Endothelial cell of hepatic sinusoid (primary cell): ENCODE measurements at regions not wholly inside any gene's neighbourhood (a gene's known extent, or its start where the extent isn't known, plus 50 kb on each side); places are given as distances from the start of the nearest gene placed in this dataset.
"Not testable (repeated sequence)": the region's sequence is repeated elsewhere in the genome, so short reads cannot be mapped to it uniquely, and the experiment has no call there.

ENCODE experiments used
- in situ Hi-C: cut with HindIII; loops from 2 replicates; pipeline ENCODE4 v1.10.0; 2017; ENCODE audit warnings: low sequenced_read_pairs

DNA sequence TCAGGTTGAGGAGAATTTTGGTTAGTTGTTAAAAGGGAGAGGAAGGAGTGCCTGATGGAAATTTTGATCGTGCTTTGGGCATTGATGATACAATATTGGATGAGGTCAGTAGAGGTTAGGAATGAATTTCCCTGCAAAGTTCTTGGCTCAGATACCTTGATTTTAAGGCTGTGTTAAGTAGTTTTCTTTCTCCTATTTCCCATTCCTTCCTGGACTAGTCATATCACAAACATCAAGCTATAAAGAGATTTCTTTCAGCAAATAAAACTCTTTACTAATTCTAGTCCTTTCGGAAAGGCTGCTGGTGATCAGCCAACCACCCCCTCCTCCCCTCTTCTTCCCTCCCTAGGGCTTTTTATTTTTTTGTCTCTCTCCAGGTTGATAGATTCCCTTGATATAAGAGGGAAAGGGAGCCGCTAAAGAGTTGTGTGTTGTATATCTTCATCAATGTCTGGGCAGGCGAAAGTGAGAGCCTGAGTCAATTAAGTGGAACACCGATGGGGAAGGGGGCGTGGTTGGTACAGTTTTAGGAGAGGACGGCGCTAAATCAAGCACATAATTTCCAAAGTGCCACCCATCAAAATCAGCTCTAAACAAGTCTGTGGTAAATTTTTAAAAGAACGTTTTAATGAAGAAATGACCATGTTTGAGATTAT, 100.1 kb upstream of the PLXNA2 start:
- in situ Hi-C loops: loop anchor here (5.0 kb wide), 1 partner anchor 78 kb away; no protein-coding TSS in a partner anchor

GRCh38 chr1:208347191-208347590, 103.0 kb upstream of the PLXNA2 start:
- in situ Hi-C loops: no loop called here

DNA sequence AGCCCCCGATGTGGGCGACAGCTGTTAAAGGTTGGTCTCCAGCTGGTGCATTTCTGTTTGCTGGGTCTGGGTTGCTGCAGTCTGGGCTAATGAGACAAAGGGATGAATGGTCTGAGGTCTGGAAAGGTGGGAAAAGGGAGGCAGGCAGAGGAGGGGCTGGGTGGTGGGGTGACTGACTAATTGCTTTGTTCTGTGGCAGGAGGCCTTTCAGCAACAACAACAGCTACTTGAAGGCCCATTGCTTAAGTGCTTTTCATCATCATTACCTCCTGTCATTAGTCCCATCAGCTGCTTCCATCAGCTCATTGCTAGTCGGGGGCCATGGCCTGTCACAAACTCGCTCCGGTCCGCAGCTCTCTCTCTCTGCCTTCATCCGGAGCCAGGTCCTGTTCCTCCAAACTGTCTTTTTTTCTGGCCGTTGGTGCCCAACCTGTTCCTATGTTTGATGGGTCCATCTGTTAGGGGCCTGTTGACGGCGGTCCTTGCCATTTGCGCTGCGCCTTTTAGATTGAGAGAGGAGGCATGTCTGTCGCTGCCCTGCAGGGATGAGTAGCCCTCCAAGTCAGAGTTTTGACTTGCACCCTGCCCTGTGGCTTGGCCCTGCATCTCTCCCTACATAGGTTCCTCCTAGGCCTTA, 105.6 kb upstream of the PLXNA2 start:
- in situ Hi-C loops: no loop called here

- in situ Hi-C loops: no loop called here
Measured at GRCh38 chr1:208350815-208351214, 106.6 kb upstream of the PLXNA2 start.

DNA sequence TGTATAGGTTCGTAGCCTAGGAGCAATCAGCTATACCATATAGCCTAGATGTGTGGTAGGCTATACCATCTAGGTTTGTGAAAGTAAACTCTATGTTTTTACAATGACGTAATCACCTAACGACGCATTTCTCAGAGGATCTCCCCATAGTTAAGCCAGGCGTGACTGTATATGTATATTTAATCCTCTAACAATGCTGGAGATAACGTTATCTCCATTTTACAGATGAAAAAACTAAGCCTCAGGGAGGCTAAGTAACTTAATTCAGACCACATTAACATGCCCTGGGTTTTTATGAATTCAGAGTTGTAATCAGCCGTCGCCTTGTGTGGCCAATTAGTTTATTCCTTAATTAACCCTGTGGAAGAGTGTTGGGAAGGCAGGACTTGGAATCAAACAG, 107.7 kb upstream of the PLXNA2 start:
- in situ Hi-C loops: no loop called here

DNA sequence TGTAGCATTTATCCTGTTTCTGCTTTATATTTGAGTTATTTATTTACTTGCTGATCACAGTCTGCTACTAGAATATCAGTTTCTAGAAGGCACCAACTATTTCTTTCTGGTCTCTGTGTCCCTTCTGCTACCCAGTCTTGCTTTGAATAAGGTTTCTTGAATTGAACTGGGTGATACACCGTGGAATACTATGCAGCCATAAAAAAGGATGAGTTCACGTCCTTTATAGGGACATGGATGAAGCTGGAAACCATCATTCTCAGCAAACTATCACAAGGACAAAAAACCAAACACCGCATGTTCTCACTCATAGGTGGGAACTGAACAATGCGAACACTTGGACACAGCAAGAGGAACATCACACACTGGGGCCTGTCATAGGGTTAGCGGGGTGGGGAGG, 109.6 kb upstream of the PLXNA2 start:
- in situ Hi-C loops: not testable (repeated sequence)

DNA sequence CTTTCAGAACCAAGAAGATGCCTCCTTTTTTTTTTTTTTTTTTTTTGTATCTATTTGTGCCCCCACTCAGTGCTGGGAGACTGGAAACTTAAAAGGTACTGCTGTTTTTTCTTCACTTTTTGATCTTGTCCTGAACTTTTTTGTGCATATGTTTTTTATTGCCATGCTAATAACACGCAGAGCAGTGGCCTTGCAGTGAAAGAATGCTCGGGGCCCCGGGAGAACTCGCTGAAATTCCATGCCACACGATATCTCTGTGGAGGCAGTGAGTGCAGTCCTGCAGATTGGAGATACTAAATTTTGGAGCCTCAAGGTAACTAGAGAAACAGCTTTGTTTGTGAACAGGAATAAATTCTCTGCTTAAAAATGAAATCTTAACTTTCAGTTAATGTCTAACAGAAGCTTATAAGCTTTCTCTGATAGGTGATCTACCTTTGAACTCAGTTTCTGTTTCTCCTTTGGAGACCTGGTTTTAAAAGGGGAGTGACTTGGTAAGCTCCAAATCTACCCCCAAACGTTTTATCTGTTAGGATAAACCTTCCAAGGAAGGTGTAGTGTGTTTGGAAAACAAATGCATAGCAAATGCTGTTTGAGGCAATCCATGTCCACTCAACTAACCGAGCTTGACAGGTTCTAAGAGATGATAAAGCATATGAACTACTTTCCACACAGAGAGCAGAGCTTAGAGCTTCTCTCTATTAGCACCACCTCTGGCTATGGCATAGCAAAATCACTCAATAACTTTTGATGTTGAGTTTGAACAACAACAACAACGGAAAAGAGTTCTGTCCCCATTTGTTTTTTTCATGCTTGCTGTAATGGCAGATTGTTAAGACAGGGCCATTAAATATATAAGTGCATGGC, 113.7 kb upstream of the PLXNA2 start:
- in situ Hi-C loops: no loop called here

- in situ Hi-C loops: no loop called here
Measured at GRCh38 chr1:208358651-208359050, 114.5 kb upstream of the PLXNA2 start.

GRCh38 chr1:208362011-208362410, 117.8 kb upstream of the PLXNA2 start:
- in situ Hi-C loops: no loop called here

- in situ Hi-C loops: no loop called here
Measured at GRCh38 chr1:208366559-208366958, 122.4 kb upstream of the PLXNA2 start.

- in situ Hi-C loops: no loop called here
Measured at GRCh38 chr1:208369045-208369444, 124.9 kb upstream of the PLXNA2 start.

GRCh38 chr1:208369658-208370057, 125.5 kb upstream of the PLXNA2 start:
- in situ Hi-C loops: no loop called here

DNA sequence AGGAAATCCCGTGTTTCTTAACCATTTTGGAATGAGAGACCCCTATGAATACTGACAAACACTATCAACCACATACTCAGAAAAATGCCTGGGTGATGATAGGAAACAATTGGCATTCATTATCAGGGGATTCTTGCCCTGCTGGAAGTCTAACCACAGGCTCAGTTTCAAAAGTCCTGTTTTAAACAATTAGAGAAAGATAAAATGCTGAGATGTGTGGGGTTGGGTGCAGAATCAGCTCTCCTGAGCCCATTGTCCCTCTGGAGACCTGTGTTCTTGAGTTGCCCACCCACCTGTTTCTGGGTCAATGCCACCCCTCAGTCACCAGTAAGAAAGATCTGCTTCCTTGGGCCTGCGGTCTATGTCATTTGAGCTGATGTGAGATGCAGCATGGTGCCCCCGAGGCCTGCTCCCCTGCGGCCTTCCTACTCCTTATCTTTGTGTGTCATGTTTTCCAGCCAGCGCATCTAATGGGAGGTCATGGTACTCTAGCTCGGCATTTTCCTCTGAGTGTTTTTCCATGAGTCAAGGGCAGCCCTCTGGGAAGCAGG, 130.3 kb upstream of the PLXNA2 start:
- in situ Hi-C loops: no loop called here

DNA sequence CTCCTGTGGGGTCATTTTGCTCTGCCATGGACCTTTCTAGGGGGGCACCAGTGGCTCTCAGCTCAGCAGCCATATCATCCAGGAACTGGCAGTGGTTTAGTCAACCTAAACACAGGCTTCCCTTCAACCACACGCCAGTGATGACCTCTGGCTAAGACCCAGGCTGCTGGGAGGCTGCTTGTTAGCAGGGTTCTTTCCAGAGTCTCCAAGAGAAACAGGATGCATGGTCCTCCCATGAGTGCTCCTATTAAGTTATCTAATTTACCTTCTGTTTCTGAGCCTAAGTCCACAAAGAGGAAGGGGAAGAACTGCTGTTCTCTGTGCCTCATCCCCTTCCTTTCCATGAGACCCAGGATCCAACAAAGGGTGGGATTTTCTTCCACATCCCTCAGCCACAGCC, 137.3 kb upstream of the PLXNA2 start:
- in situ Hi-C loops: no loop called here

DNA sequence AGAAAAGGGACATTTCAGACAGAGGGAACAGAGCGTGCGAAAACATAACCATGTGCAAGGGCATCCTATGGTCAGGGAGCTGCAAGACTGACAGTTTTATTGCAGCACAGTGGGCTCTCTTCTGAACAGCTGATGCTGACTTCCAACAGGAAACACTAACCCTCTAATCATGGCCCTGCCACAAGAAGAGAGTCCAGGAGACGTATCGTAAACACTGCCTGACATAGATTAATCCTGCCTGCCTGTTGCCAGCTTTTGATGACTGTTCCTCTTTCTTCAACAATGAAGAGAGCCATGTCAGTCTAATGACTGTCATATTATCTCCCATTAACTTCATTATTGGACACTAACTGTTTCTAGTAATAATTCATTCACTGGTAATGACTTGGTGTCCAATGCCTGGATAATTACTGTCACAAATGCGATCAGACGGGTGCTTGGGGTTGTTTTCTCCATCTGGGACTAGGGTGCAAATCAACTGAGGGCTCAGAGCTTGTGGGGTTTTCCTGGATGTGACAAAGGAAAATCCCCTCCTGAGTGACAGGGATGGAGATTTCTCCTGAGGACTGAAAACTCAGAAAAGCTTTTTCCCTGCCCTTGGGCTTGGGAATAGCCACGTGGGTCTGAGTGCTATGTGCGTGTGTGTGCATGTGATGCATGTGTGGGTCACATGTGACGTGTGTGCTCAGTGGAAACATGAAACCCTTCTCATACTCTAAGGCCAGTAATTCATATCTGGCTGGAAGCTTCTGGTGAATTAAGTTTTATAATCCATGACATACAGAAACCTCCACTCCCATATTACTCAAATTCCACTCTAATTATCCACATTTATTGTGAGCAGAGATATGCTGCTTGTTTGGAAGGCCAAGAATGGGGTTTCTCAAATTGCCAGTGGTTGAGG, 144.0 kb upstream of the PLXNA2 start:
- in situ Hi-C loops: no loop called here

DNA sequence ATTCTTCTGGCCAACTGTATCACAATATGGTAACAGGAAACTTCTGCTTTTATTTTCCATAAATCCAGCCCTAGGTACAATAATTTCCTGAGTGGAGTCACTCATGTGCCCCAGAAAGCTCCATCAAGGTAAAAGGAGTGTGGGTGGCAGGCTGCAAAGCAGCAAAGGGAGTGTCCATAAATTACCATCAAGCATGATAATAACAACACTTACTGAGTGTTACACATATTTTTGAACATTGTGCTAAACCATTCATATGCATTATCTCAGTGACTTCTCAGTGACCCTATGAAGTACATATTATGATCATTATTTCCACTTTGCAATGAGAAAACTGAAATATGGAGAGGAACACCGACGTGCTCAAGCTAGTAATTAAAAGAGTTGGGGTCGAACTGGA, 149.2 kb upstream of the PLXNA2 start:
- in situ Hi-C loops: no loop called here

GRCh38 chr1:208393826-208394225, 149.6 kb upstream of the PLXNA2 start:
- in situ Hi-C loops: no loop called here

DNA sequence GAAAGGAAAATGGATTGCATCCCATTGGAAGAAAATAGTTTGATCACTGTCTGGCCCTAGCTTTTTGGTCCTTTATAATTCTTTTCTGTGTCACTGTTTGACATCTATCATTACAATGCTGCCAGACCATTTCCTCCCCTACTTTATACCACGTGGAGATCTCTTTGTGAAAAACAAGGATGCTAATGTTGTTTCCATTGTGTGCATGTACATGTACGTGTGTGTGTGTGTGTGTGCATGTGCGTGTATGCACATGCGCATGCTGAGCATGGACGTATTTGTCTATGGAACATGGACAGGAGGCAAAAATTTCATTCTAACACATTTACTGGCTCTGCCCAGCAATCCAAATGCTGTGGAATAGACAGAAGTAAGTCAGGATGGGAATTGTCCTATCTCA, 153.1 kb upstream of the PLXNA2 start:
- in situ Hi-C loops: no loop called here

DNA sequence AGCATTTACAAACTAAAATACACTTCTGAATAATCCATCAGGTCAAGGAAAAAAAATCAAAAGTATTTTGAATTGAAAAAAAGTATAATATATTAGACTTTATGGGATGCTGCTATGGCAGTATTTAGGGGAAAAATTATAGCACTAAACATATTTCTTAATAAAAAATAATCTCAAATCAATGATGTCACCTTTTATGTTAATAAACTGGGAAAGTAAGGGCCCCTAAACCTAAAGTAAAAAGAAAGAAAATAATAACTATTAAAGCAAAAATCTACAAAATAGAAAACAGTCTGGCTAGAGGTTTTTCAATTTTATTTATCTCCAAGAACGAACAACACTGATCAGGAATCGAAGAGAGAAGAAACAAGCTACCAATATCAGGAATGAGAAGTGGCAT, 160.8 kb upstream of the PLXNA2 start:
- in situ Hi-C loops: no loop called here

GRCh38 chr1:208409176-208409575, 165.0 kb upstream of the PLXNA2 start:
- in situ Hi-C loops: no loop called here

DNA sequence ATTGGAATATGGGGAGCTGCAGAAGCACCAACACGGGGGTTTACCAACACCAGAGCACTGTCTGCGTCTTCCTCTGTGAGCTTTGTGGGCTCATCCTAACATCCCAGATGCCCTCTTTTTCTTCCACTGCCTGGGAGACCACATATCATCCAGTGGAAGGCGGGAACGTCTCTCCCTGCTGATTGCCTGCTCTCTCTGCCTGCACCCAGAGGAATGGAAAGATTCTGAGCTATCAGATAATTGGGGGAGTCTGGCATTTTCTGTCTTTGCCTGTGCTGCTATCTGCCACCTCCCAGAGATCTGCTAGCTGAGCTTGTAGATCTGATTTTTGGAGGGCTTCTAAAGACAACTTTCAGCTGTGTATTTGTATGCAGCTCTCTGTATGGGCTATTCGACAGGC, 166.2 kb upstream of the PLXNA2 start:
- in situ Hi-C loops: no loop called here
